ENCODE measurements at regions not wholly inside any gene's neighbourhood (a gene's known extent, or its start where the extent isn't known, plus 50 kb on each side); places are given as distances from the start of the nearest gene placed in this dataset.

DNA sequence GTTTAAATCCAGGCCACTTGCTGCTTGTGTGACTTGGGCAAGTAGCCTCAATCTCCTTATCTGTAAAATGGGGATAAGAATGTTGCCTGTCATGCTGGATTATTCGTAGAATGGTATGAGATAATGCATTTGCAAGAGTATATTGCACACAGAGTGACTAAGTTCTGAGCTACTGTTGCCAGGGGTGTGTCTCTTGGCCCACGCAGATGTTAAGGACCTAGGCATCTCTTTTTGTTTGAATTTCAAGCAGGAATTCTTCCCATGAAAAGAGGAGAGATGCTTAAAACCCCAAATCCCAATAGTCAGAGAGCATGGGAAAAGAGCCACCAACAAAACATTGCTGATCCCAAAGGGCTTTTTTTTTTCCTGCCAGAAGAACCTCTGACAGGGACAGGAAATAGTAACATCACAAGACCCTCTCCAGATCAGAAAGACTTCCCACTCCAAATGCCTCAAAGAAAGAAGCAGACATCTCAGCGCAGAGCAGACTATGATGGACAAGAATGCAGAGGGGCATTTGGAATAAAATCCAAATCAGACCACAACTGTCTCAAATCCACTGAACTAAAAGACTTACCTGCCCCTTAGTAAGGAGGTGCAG lies 90.5 kb downstream of the MRPL46 start:
- H3F3A ChIP-seq (ENCODE audit: low read depth): no peaks in the 10 kb centered on the region
- TF ChIP-seq EZH2phosphoT487 (IDR thresholded peaks at IDR 0.05): no peak
- no peak for TF ChIP-seq EZH2 (IDR thresholded peaks at IDR 0.05)
- TF ChIP-seq, protein P1, sequence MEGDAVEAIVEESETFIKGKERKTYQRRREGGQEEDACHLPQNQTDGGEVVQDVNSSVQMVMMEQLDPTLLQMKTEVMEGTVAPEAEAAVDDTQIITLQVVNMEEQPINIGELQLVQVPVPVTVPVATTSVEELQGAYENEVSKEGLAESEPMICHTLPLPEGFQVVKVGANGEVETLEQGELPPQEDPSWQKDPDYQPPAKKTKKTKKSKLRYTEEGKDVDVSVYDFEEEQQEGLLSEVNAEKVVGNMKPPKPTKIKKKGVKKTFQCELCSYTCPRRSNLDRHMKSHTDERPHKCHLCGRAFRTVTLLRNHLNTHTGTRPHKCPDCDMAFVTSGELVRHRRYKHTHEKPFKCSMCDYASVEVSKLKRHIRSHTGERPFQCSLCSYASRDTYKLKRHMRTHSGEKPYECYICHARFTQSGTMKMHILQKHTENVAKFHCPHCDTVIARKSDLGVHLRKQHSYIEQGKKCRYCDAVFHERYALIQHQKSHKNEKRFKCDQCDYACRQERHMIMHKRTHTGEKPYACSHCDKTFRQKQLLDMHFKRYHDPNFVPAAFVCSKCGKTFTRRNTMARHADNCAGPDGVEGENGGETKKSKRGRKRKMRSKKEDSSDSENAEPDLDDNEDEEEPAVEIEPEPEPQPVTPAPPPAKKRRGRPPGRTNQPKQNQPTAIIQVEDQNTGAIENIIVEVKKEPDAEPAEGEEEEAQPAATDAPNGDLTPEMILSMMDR (IDR thresholded peaks at IDR 0.05): no peak
- H3K27ac ChIP-seq: no peak overlapping the region
- no peak overlapping the region for H3K4me2 ChIP-seq
- peaks cover 4% of the 10 kb centered on the region for H3K4me1 Mint-ChIP-seq
- H3K4me1 ChIP-seq: peaks cover 10% of the 10 kb centered on the region
- H3K4me3 ChIP-seq: no peak overlapping the region
- H3K36me3 Mint-ChIP-seq: no peaks in the 10 kb centered on the region
- H4K20me1 ChIP-seq (ENCODE audit: low read depth): no peaks in the 10 kb centered on the region
- H3K36me3 ChIP-seq: no peaks in the 10 kb centered on the region
- no peak for DNase-seq (ENCODE audit: low spot score)
- no peaks in the 10 kb centered on the region for H3K9me3 ChIP-seq (ENCODE audit: low read depth)
- no peak overlapping the region for H3K27ac Mint-ChIP-seq
- no peaks in the 10 kb centered on the region for H3K27me3 ChIP-seq
- H3K4me3 Mint-ChIP-seq: no peak overlapping the region
- peaks cover 12% of the 10 kb centered on the region for H3K27me3 Mint-ChIP-seq (ENCODE audit: insufficient read depth, low read depth)
- H2AFZ ChIP-seq (replicated peaks): no peak overlapping the region
- no peaks in the 10 kb centered on the region for H3K79me2 ChIP-seq (ENCODE audit: low read depth)
- no peak overlapping the region for H3K9ac ChIP-seq
- no peaks in the 10 kb centered on the region for H3K9me3 Mint-ChIP-seq

DNA sequence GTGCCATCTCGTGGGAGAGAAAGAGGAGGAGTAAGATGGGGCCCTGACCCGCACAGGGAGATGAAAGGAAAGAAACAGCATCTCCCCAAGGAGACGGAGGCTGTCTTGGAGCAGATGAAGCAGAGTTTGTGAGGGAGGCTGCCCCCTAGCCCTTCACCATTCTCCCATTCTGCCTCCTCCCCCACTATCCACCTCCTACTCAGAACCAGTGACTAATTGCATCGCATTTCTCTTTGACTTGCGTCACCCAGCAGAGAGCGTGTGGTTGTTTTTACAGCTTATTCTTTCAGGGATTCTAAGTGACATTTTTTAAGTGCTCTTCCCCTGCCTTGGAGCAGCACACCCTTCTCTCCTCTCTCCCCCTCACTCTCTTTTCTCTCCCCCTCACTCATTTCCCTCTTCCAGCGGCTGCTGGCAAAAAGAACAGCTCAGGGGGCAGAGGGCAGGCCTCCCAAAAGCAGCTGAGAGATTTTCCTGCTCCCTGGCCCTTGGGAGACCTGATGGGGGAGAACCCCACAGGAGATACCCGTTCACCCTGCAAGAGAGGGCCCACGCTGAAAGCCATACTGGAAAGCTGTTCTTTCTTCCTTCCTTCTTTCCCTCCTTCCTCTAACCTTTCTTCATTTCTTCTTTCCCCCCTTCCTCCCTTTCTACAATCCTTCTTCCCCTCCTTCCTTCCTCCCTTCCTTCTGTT lies 91.8 kb downstream of the MRPL46 start:
- Histone ChIP-seq H2AFZ (replicated peaks) (peak overlapping the region; percentile 91), H3K27ac (no peak overlapping the region)

DNA sequence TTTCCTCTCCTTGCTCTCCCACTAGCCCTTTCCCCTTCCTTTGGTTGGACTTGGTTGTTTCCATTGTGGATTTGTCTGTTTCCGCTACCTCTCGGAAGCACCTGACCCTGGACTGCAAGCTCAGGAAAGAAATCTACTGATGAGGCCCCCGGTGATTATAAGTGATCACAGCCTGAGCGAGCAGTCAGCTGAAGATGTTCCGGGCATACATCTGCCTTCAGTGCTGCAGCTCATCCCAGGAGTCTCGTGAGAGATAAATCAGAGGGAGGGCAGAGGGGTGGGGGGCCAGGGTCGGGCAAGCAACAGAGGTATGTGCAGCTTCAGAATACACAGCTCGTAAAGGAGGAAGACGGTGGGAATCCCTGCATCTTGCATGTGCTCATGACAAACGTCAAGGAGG lies 102.1 kb downstream of the MRPL46 start:
- H3K4me3 ChIP-seq: no peak overlapping the region
- no peaks in the 10 kb centered on the region for H3F3A ChIP-seq (ENCODE audit: low read depth)
- no peaks in the 10 kb centered on the region for H3K4me1 ChIP-seq
- Mint-ChIP-seq H3K4me1 (no peaks in the 10 kb centered on the region), H3K4me3 (no peak overlapping the region), H3K9me3 (peaks cover 2% of the 10 kb centered on the region), H3K27ac (no peak overlapping the region), H3K36me3 (no peaks in the 10 kb centered on the region), H3K27me3 (ENCODE audit: insufficient read depth, low read depth) (no peaks in the 10 kb centered on the region)
- H3K27me3 ChIP-seq: no peaks in the 10 kb centered on the region
- TF ChIP-seq EZH2phosphoT487 (IDR thresholded peaks at IDR 0.05) (no peak), EZH2 (IDR thresholded peaks at IDR 0.05) (no peak)
- TF ChIP-seq, protein P1 (IDR thresholded peaks at IDR 0.05): no peak
- H3K27ac ChIP-seq: no peak overlapping the region
- no peaks in the 10 kb centered on the region for H3K36me3 ChIP-seq
- no peak overlapping the region for H3K9ac ChIP-seq
- DNase-seq (ENCODE audit: low spot score): no peak
- no peak overlapping the region for H3K4me2 ChIP-seq
- no peaks in the 10 kb centered on the region for H3K9me3 ChIP-seq (ENCODE audit: low read depth)
- no peaks in the 10 kb centered on the region for H4K20me1 ChIP-seq (ENCODE audit: low read depth)
- no peaks in the 10 kb centered on the region for H3K79me2 ChIP-seq (ENCODE audit: low read depth)
- H2AFZ ChIP-seq (replicated peaks): no peak overlapping the region

More for the DNA sequence above, 91.8 kb downstream of the MRPL46 start:
- Histone ChIP-seq H3K4me1 (peaks cover 10% of the 10 kb centered on the region), H3K27me3 (no peaks in the 10 kb centered on the region), H3K4me3 (no peak overlapping the region), H3K9ac (no peak overlapping the region), H3K4me2 (peak overlapping the region; percentile 11), H4K20me1 (ENCODE audit: low read depth) (no peaks in the 10 kb centered on the region), H3F3A (ENCODE audit: low read depth) (no peaks in the 10 kb centered on the region), H3K79me2 (ENCODE audit: low read depth) (no peaks in the 10 kb centered on the region), H3K36me3 (no peaks in the 10 kb centered on the region), H3K9me3 (ENCODE audit: low read depth) (no peaks in the 10 kb centered on the region)
- peak; percentile 8 for DNase-seq (ENCODE audit: low spot score)
- TF ChIP-seq EZH2phosphoT487 (IDR thresholded peaks at IDR 0.05) (no peak), EZH2 (IDR thresholded peaks at IDR 0.05) (no peak)
- TF ChIP-seq, protein P1 (IDR thresholded peaks at IDR 0.05): no peak
- Mint-ChIP-seq H3K36me3 (no peaks in the 10 kb centered on the region), H3K4me1 (peaks cover 4% of the 10 kb centered on the region), H3K4me3 (no peak overlapping the region), H3K9me3 (no peaks in the 10 kb centered on the region), H3K27ac (no peak overlapping the region), H3K27me3 (ENCODE audit: insufficient read depth, low read depth) (peaks cover 12% of the 10 kb centered on the region)
